Upper lobe of left lung (tissue), 4 donors: ENCODE measurements at regions not wholly inside any gene's neighbourhood (a gene's known extent, or its start where the extent isn't known, plus 50 kb on each side); places are given as distances from the start of the nearest gene placed in this dataset.

Source experiments
- POLR2A ChIP-seq, 4 donors: fragments of 450-650 bp; IDR thresholded peaks; one replicate each; pipeline ENCODE4 v1.5.1; 2016 to 2017; ENCODE audit warnings: antibody characterized with exemption in 4 of 4, mild to moderate bottlenecking in 2 of 4
- POLR2AphosphoS5 ChIP-seq, 2 donors: sonication (generic); formaldehyde crosslinking; IDR thresholded peaks; one replicate each; pipeline ENCODE4 v1.5.1; 2017; ENCODE audit warnings: antibody characterized with exemption in 2 of 2
- TF ChIP-seq, protein P1 (sequence below), 6 experiments: fragments of 450-650 bp in 4 of 6; fragments of 200-600 bp in 2 of 6; sonication (generic) in 2 of 6; IDR thresholded peaks; one replicate each; pipeline ENCODE4 v1.5.1; 2016 to 2019; ENCODE audit warnings: antibody characterized with exemption in 6 of 6

DNA sequence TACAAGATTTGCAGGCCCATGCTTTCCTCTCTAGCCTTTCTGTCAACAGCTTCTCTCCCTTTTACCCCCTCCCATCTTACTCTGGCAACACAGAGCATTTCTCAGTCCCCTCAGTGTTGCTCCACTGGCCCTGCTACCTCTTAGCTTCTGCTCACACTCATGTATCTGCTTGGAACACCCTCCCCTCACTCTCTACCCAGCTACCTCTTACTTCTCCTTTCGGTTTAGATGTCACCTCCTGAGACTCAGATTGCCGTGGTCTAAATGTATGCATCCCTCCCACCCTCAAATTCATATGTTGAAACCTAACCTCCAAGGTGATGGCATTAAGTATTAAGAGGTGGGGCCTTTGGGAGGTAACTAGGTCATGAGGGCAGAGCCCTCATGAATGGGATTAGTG is 80.1 kb downstream of the FOXD2 start:
- TF ChIP-seq, protein P1, sequence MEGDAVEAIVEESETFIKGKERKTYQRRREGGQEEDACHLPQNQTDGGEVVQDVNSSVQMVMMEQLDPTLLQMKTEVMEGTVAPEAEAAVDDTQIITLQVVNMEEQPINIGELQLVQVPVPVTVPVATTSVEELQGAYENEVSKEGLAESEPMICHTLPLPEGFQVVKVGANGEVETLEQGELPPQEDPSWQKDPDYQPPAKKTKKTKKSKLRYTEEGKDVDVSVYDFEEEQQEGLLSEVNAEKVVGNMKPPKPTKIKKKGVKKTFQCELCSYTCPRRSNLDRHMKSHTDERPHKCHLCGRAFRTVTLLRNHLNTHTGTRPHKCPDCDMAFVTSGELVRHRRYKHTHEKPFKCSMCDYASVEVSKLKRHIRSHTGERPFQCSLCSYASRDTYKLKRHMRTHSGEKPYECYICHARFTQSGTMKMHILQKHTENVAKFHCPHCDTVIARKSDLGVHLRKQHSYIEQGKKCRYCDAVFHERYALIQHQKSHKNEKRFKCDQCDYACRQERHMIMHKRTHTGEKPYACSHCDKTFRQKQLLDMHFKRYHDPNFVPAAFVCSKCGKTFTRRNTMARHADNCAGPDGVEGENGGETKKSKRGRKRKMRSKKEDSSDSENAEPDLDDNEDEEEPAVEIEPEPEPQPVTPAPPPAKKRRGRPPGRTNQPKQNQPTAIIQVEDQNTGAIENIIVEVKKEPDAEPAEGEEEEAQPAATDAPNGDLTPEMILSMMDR (IDR thresholded peaks at IDR 0.05), result no peak
- TF ChIP-seq POLR2A (IDR thresholded peaks at IDR 0.05) (no peak), POLR2AphosphoS5 (IDR thresholded peaks at IDR 0.05) (no peak)
